Neural cell (in vitro differentiated cells): ENCODE measurements at regions not wholly inside any gene's neighbourhood (a gene's known extent, or its start where the extent isn't known, plus 50 kb on each side); places are given as distances from the start of the nearest gene placed in this dataset.

Source experiments
- H2AFZ ChIP-seq: fragments of 200-600, 300-800 bp; sonication (generic), shearing (Covaris generic); 2 replicates; pipeline ENCODE4 v1.6.0; 2014; ENCODE audit warnings: low read depth, mild to moderate bottlenecking, antibody characterized with exemption, low read length, moderate library complexity
- H3F3A ChIP-seq: fragments of 200-600 bp; shearing (Covaris generic); 2 replicates; pipeline ENCODE4 v1.6.1; 2016; ENCODE audit warnings: mild to moderate bottlenecking, moderate library complexity, mixed read lengths, antibody characterized with exemption, low read length; ENCODE audit not compliant: insufficient read depth, poor library complexity, severe bottlenecking
- H3K27ac ChIP-seq: fragments of 200-600, 300-800 bp; sonication (generic), shearing (Covaris generic); 2 replicates; pipeline ENCODE4 v1.5.1; 2014; ENCODE audit warnings: mild to moderate bottlenecking, low read length, moderate library complexity
- H3K27me3 ChIP-seq: fragments of 300-800, 200-600 bp; sonication (generic), shearing (Covaris generic); 2 replicates; pipeline ENCODE4 v1.6.0; 2014; ENCODE audit warnings: mild to moderate bottlenecking, low read depth, low read length, moderate library complexity; ENCODE audit not compliant: insufficient read depth
- H3K36me3 ChIP-seq: fragments of 300-800, 200-600 bp; sonication (generic), shearing (Covaris generic); 2 replicates; pipeline ENCODE4 v1.5.1; 2014; ENCODE audit warnings: mild to moderate bottlenecking, antibody characterized with exemption, low read length, moderate library complexity; ENCODE audit not compliant: insufficient read depth
- H3K4me2 ChIP-seq: fragments of 300-800, 200-600 bp; sonication (generic), shearing (Covaris generic); 2 replicates; pipeline ENCODE4 v1.6.0; 2014; ENCODE audit warnings: mild to moderate bottlenecking, low read length
- H3K4me3 ChIP-seq: fragments of 300-800, 200-600 bp; sonication (generic), shearing (Covaris generic); 2 replicates; pipeline ENCODE4 v1.5.1; 2014; ENCODE audit warnings: mild to moderate bottlenecking, low read length, moderate library complexity
- H3K79me2 ChIP-seq: fragments of 200-600 bp; shearing (Covaris generic); replicated peaks from 2 replicates; pipeline ENCODE4 v1.6.0; 2014; ENCODE audit warnings: mild to moderate bottlenecking, low read length, moderate library complexity; ENCODE audit not compliant: insufficient read depth
- H3K9ac ChIP-seq: fragments of 300-800, 200-600 bp; sonication (generic), shearing (Covaris generic); 2 replicates; pipeline ENCODE4 v1.6.1; 2016; ENCODE audit warnings: mild to moderate bottlenecking, low read length, mixed read lengths
- H3K9me2 ChIP-seq: fragments of 200-600 bp; shearing (Covaris generic); 2 replicates; pipeline ENCODE4 v1.6.1; 2016; ENCODE audit warnings: mild to moderate bottlenecking, low read length, mixed read lengths; ENCODE audit not compliant: insufficient read depth
- H3K9me3 ChIP-seq: fragments of 200-600, 300-800 bp; sonication (generic), shearing (Covaris generic); 2 replicates; pipeline ENCODE4 v1.6.1; 2016; ENCODE audit warnings: mild to moderate bottlenecking, mixed run types, low read length, moderate library complexity, mixed read lengths
- H4K20me1 ChIP-seq: fragments of 200-600 bp; shearing (Covaris generic); 2 replicates; pipeline ENCODE4 v1.6.1; 2016; ENCODE audit warnings: mild to moderate bottlenecking, mixed run types; ENCODE audit not compliant: insufficient read depth
- EP300 ChIP-seq: fragments of 450-650 bp; conservative IDR thresholded peaks from 2 replicates; pipeline ENCODE4 v1.6.1; 2014; ENCODE audit warnings: antibody characterized with exemption, mild to moderate bottlenecking, moderate library complexity; ENCODE audit not compliant: poor library complexity, severe bottlenecking
- EZH2 ChIP-seq: fragments of 200-600, 300-800 bp; shearing (Covaris generic), sonication (generic); IDR thresholded peaks from 2 replicates; pipeline ENCODE4 v1.6.1; 2014; ENCODE audit warnings: antibody characterized with exemption, low read length, borderline replicate concordance, mild to moderate bottlenecking; ENCODE audit not compliant: insufficient read depth, poor library complexity, severe bottlenecking
- MXI1 ChIP-seq: fragments of 450-650 bp; conservative IDR thresholded peaks from 2 replicates; pipeline ENCODE4 v1.6.1; 2014; ENCODE audit warnings: antibody characterized with exemption, mild to moderate bottlenecking; ENCODE audit not compliant: poor library complexity, severe bottlenecking
- POLR2AphosphoS5 ChIP-seq: IDR thresholded peaks from 2 replicates; pipeline ENCODE4 v1.6.1; 2012
- RAD21 ChIP-seq: fragments of 450-650 bp; conservative IDR thresholded peaks from 2 replicates; pipeline ENCODE4 v1.6.1; 2014; ENCODE audit warnings: antibody characterized with exemption, mild to moderate bottlenecking, moderate library complexity
- SMC3 ChIP-seq: fragments of 450-650 bp; conservative IDR thresholded peaks from 2 replicates; pipeline ENCODE4 v1.6.1; 2014; ENCODE audit warnings: antibody characterized with exemption, mild to moderate bottlenecking, moderate library complexity; ENCODE audit not compliant: poor library complexity
- TAF1 ChIP-seq: IDR thresholded peaks from 2 replicates; pipeline ENCODE4 v1.6.1; 2012; ENCODE audit warnings: low read depth
- TF ChIP-seq, protein P1 (sequence below): IDR thresholded peaks from 2 replicates; pipeline ENCODE4 v1.6.1; 2012; ENCODE audit warnings: borderline replicate concordance
- TF ChIP-seq, protein P2 (sequence below): fragments of 450-650 bp; IDR thresholded peaks from 2 replicates; pipeline ENCODE4 v1.5.1; 2014; ENCODE audit warnings: antibody characterized with exemption, mild to moderate bottlenecking, moderate library complexity; ENCODE audit not compliant: poor library complexity, severe bottlenecking

- H3F3A ChIP-seq = peaks cover 4% of the 10 kb centered on the region
- no peaks in the 10 kb centered on the region for H3K9me3 ChIP-seq
- TF ChIP-seq POLR2AphosphoS5 (peak; percentile 82), SMC3 (peak; percentile 26), TAF1 (no peak), RAD21 (peak; percentile 30), EP300 (peak; percentile 85)
- TF ChIP-seq, protein P1, sequence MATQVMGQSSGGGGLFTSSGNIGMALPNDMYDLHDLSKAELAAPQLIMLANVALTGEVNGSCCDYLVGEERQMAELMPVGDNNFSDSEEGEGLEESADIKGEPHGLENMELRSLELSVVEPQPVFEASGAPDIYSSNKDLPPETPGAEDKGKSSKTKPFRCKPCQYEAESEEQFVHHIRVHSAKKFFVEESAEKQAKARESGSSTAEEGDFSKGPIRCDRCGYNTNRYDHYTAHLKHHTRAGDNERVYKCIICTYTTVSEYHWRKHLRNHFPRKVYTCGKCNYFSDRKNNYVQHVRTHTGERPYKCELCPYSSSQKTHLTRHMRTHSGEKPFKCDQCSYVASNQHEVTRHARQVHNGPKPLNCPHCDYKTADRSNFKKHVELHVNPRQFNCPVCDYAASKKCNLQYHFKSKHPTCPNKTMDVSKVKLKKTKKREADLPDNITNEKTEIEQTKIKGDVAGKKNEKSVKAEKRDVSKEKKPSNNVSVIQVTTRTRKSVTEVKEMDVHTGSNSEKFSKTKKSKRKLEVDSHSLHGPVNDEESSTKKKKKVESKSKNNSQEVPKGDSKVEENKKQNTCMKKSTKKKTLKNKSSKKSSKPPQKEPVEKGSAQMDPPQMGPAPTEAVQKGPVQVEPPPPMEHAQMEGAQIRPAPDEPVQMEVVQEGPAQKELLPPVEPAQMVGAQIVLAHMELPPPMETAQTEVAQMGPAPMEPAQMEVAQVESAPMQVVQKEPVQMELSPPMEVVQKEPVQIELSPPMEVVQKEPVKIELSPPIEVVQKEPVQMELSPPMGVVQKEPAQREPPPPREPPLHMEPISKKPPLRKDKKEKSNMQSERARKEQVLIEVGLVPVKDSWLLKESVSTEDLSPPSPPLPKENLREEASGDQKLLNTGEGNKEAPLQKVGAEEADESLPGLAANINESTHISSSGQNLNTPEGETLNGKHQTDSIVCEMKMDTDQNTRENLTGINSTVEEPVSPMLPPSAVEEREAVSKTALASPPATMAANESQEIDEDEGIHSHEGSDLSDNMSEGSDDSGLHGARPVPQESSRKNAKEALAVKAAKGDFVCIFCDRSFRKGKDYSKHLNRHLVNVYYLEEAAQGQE = peak; percentile 51
- H3K27ac ChIP-seq = peak overlapping the region; percentile 7
- no peak overlapping the region for H3K9ac ChIP-seq
- peak overlapping the region; percentile 27 for H3K4me2 ChIP-seq
- no peak overlapping the region for H2AFZ ChIP-seq
- H4K20me1 ChIP-seq = no peaks in the 10 kb centered on the region
- no peaks in the 10 kb centered on the region for H3K36me3 ChIP-seq
- no peaks in the 10 kb centered on the region for H3K27me3 ChIP-seq
- H3K4me3 ChIP-seq = peak overlapping the region; percentile 47
- H3K9me2 ChIP-seq = no peaks in the 10 kb centered on the region
- H3K79me2 ChIP-seq = no peaks in the 10 kb centered on the region
Observed at GRCh38 chr10:2212244-2212834, 475.0 kb upstream of the ADARB2 start.

- H3K4me3 ChIP-seq = no peak overlapping the region
- H3K4me2 ChIP-seq = no peak overlapping the region
- H3K9me2 ChIP-seq = no peaks in the 10 kb centered on the region
- H3K27me3 ChIP-seq = no peaks in the 10 kb centered on the region
- H3K36me3 ChIP-seq = no peaks in the 10 kb centered on the region
- H3K9ac ChIP-seq = no peak overlapping the region
- no peaks in the 10 kb centered on the region for H3K9me3 ChIP-seq
- no peak overlapping the region for H2AFZ ChIP-seq
- H3F3A ChIP-seq = peaks cover 4% of the 10 kb centered on the region
- H3K79me2 ChIP-seq = no peaks in the 10 kb centered on the region
- H4K20me1 ChIP-seq = no peaks in the 10 kb centered on the region
- no peak for TF ChIP-seq EP300
- TF ChIP-seq EZH2 = no peak
- TF ChIP-seq POLR2AphosphoS5 = no peak
- TF ChIP-seq MXI1 = no peak
- TF ChIP-seq, protein P2, sequence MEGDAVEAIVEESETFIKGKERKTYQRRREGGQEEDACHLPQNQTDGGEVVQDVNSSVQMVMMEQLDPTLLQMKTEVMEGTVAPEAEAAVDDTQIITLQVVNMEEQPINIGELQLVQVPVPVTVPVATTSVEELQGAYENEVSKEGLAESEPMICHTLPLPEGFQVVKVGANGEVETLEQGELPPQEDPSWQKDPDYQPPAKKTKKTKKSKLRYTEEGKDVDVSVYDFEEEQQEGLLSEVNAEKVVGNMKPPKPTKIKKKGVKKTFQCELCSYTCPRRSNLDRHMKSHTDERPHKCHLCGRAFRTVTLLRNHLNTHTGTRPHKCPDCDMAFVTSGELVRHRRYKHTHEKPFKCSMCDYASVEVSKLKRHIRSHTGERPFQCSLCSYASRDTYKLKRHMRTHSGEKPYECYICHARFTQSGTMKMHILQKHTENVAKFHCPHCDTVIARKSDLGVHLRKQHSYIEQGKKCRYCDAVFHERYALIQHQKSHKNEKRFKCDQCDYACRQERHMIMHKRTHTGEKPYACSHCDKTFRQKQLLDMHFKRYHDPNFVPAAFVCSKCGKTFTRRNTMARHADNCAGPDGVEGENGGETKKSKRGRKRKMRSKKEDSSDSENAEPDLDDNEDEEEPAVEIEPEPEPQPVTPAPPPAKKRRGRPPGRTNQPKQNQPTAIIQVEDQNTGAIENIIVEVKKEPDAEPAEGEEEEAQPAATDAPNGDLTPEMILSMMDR = no peak
- TF ChIP-seq SMC3 = no peak
- H3K27ac ChIP-seq = no peak overlapping the region
Observed at GRCh38 chr10:2210088-2210487, 472.8 kb upstream of the ADARB2 start.

GRCh38 chr10:2208106-2208505 lies 470.8 kb upstream of the ADARB2 start:
- TF ChIP-seq, protein P2 = no peak
- TF ChIP-seq TAF1 (no peak), EP300 (no peak), RAD21 (no peak), MXI1 (no peak), SMC3 (no peak), EZH2 (no peak), POLR2AphosphoS5 (no peak)
- TF ChIP-seq, protein P1 = no peak
- H3K27me3 ChIP-seq = no peaks in the 10 kb centered on the region
- no peak overlapping the region for H3K4me2 ChIP-seq

More at GRCh38 chr10:2208106-2208505, 470.8 kb upstream of the ADARB2 start:
- H3F3A ChIP-seq = peaks cover 4% of the 10 kb centered on the region
- H3K27ac ChIP-seq = no peak overlapping the region
- no peaks in the 10 kb centered on the region for H3K79me2 ChIP-seq
- no peaks in the 10 kb centered on the region for H3K9me2 ChIP-seq
- no peaks in the 10 kb centered on the region for H3K9me3 ChIP-seq
- no peaks in the 10 kb centered on the region for H3K36me3 ChIP-seq
- no peak overlapping the region for H3K9ac ChIP-seq
- no peaks in the 10 kb centered on the region for H4K20me1 ChIP-seq
- H3K4me3 ChIP-seq = no peak overlapping the region
- H2AFZ ChIP-seq = no peak overlapping the region
